Activated naive CD4-positive, alpha-beta T cell treated with anti-CD3 and anti-CD28 coated beads, Interleukin-2, amount 50 U/mL, for 72 hours (primary cell): ENCODE measurements at regions not wholly inside any gene's neighbourhood (a gene's known extent, or its start where the extent isn't known, plus 50 kb on each side); places are given as distances from the start of the nearest gene placed in this dataset.

Experiments used
- ATAC-seq, 2 donors: fragments of 150-1000 bp; cut with Tn5 transposase; 2 replicates each; pipeline ENCODE4 v1.10.0; 2021; ENCODE audit warnings: mild to moderate bottlenecking in 2 of 2, moderate library complexity in 2 of 2
- DNase-seq, 2 donors: peaks; one replicate each; pipeline ENCODE4 v3.0.0; 2021 to 2022; ENCODE audit warnings: low spot score in 2 of 2
- H3K27ac Mint-ChIP-seq, 2 donors: one replicate each; pipeline ENCODE4 v1.8.0; 2022; ENCODE audit warnings: mild to moderate bottlenecking in 2 of 2, mixed read lengths in 2 of 2
- H3K36me3 Mint-ChIP-seq, 2 donors: one replicate each; pipeline ENCODE4 v1.8.0; 2022; ENCODE audit warnings: mixed read lengths in 2 of 2
- H3K9me3 Mint-ChIP-seq, 2 donors: one replicate each; pipeline ENCODE4 v1.8.0; 2022; ENCODE audit warnings: mixed read lengths in 2 of 2

DNA sequence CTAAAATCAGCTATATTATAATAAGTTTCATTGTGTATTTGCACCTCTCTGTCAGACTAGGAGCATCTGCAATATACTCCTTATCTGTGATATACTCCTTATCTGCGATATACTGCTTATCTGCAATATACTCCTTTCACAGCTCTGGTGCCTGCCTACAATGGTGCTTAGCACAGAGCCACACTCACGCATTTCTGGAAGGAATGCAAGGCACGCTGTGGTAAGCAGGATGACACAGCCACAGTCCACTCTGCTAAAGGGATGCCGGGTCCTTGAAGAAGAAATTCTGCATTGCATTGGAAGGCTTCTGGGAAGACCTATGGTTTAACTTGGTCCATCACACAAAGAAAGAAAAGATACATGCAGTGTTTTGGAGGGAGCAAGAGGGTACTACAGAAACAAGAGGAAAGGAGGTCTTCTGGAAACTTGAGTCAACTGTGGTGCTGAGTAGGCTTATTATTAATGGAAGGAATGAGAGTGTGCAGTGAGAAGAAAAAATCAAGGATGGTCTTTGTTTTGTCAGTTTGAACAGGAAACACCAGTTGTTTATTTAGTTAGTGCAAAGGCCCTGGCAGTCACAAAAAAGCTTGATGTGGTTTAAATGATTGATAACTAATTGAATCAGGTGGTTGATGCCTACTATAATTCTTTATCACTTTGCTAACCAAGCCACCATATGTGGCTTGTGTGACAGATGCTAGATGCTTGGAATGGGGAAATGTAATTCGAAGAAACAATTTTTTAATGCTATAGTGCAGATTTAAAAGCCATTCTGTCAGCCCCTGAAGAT lies 342.3 kb downstream of the GRXCR1 start:
- H3K27ac Mint-ChIP-seq, result no peak overlapping the region
- peaks cover 4 to 6% of the 10 kb centered on the region in 2 donors for H3K9me3 Mint-ChIP-seq
- DNase-seq, result no peak
- ATAC-seq, result no peak
- no peaks in the 10 kb centered on the region for H3K36me3 Mint-ChIP-seq

DNA sequence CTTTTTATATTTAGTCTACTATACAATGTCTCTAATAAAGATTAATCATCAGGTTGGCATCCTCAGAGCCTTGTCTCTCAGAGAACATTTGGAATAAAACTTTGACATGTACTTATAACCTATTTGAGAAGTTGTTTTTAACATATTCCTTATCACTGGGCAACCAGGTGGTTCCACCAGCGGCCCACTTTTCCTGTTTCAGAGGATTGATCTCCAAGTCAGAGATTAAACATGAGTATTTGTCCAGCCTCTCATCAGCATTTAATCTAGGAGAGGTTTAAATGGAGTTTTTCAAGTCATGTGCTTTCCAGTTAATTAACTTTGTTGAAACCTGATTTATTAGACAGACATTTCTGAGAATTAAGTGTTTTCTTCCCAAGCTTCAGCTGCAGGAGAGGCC lies 345.5 kb downstream of the GRXCR1 start:
- ATAC-seq (no peak), DNase-seq (no peak)
- H3K27ac Mint-ChIP-seq, result no peak overlapping the region
- no peaks in the 10 kb centered on the region for H3K36me3 Mint-ChIP-seq
- H3K9me3 Mint-ChIP-seq, result peaks cover 9 to 12% of the 10 kb centered on the region in 2 donors

DNA sequence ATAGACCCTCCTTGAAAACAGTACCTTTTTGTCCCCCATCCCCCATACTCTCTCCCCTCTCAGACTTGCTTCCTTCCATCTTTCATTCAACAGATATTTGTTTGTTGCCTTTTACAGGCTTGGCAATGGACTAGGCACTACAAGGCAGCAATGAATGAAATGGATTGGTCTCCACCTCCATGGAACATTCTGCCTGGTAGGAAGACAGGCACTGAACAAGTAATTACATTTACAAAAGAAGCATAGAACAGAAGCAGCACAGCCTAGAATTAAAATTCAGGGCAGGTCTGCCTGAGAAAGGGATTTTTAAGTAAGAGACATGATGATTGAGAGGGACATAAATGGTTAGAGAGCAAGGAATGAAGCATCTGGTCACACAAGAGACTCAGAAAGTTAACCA lies 346.1 kb downstream of the GRXCR1 start:
- peaks cover 9 to 12% of the 10 kb centered on the region in 2 donors for H3K9me3 Mint-ChIP-seq
- H3K36me3 Mint-ChIP-seq, result no peaks in the 10 kb centered on the region
- DNase-seq (no peak), ATAC-seq (no peak)
- H3K27ac Mint-ChIP-seq, result no peak overlapping the region

DNA sequence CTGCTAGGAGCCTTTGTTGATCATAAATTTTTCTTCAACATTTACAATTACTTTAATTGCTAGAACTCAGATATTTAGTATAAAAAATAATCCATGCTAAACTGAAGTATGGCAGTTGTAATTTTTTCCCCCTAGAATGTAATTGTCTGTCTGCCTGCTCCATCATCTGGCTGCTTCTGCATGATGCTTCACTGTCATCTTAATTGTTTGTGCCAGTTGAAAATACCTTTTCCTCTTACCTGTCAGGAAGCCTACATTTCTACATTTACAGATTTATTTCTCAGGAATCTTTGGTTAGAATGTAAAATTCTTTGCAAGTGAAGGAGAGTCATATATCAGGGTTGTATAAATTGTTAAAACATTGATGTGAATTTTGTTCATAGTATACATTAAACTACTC lies 348.6 kb downstream of the GRXCR1 start:
- ATAC-seq (no peak), DNase-seq (no peak)
- Mint-ChIP-seq H3K9me3 (peaks cover 17 to 18% of the 10 kb centered on the region in 2 donors), H3K36me3 (no peaks in the 10 kb centered on the region), H3K27ac (no peak overlapping the region)

GRCh38 chr4:43242606-43243005 lies 350.1 kb downstream of the GRXCR1 start:
- ATAC-seq (no peak), DNase-seq (no peak)
- H3K27ac Mint-ChIP-seq, result no peak overlapping the region
- no peaks in the 10 kb centered on the region for H3K36me3 Mint-ChIP-seq
- peaks cover 20 to 23% of the 10 kb centered on the region in 2 donors for H3K9me3 Mint-ChIP-seq

- Mint-ChIP-seq H3K9me3 (peaks cover 20 to 23% of the 10 kb centered on the region in 2 donors), H3K27ac (no peak overlapping the region), H3K36me3 (no peaks in the 10 kb centered on the region)
- ATAC-seq (no peak), DNase-seq (no peak)
Measured at GRCh38 chr4:43243433-43244116, 351.1 kb downstream of the GRXCR1 start.

DNA sequence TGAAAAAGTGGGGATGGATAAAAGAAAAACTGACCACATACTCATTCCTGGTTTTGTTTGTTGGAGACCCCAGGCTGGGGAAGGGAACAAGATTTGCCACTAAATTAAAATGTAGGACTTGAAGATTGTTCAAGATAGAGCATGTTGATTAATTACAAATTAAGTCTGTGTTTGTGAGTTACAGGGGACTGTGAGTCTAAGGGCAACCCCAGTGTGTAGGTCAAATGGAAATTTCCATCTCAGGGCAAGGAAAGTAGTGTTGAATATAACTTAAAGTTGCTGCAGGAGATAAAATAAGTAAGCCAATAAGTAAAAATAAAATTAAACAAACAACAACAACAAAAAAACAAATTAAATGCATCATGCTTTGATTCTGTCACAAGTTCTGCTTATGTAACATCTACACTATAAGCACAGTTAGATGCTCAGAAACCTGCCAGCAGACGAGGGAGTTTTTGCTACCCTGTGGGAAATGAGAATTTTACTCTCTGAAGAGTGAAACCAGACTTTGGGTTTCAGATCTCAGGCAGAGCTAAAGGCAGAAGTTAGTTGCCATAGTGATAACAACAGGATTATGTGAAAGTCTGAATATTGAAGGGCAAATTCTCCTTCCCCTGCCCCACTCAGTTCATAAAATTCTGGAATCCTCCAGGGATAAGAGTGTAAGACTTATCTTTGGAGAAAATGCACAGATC lies 352.3 kb downstream of the GRXCR1 start:
- Mint-ChIP-seq H3K9me3 (peaks cover 20 to 26% of the 10 kb centered on the region in 2 donors), H3K36me3 (peaks cover 0 to 4% of the 10 kb centered on the region in 2 donors), H3K27ac (no peak overlapping the region)
- DNase-seq (no peak), ATAC-seq (no peak)

DNA sequence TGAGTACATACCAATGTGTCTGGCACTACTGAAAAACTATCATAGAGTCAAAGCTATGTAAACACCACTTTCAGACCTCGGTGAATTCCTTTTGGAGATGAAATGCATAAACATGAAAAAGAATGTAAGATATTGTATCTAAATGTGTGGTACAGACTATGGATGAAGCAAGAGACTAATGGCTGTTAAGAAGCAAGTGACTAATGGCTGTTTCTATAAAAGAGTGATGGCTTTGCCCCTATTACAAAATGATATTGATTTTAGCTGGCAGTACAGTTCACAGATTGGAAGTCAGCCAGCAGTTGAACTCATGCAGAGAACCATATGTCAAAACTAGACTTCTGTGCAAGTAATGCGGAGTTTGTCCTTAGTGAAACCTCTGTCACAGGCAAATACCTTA lies 359.3 kb downstream of the GRXCR1 start:
- peaks cover 22 to 24% of the 10 kb centered on the region in 2 donors for H3K9me3 Mint-ChIP-seq
- ATAC-seq, result no peak

GRCh38 chr4:43253541-43253940 lies 361.0 kb downstream of the GRXCR1 start:
- peaks cover 0 to 4% of the 10 kb centered on the region in 2 donors for H3K36me3 Mint-ChIP-seq
- no peak for DNase-seq
- H3K27ac Mint-ChIP-seq, result no peak overlapping the region
- H3K9me3 Mint-ChIP-seq, result peaks cover 27 to 31% of the 10 kb centered on the region in 2 donors
- no peak for ATAC-seq

More for the DNA sequence above, 359.3 kb downstream of the GRXCR1 start:
- Mint-ChIP-seq H3K36me3 (peaks cover 0 to 4% of the 10 kb centered on the region in 2 donors), H3K27ac (no peak overlapping the region)
- DNase-seq, result no peak

- Mint-ChIP-seq H3K36me3 (no peaks in the 10 kb centered on the region), H3K27ac (no peak overlapping the region), H3K9me3 (peaks cover 16 to 25% of the 10 kb centered on the region in 2 donors)
- DNase-seq (no peak), ATAC-seq (no peak)
Measured at GRCh38 chr4:43264730-43265129, 372.2 kb downstream of the GRXCR1 start.

DNA sequence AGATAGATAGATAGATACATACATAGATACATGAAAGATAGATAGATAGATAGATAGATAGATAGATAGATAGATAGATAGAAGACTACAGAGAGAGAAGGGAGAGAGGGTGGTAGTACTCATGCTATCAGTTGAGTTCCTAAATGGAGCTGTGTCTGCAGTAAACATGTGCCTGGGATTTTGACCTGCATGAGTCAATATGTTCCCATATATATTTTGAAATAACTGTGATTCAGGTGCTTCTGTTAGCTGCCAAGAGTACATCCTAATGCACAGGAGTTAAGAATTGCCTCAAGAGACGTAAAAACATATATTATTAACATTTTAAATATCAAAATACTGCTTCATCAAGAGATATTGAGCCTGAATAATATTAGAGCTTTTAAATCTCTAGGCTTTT lies 379.4 kb downstream of the GRXCR1 start:
- H3K36me3 Mint-ChIP-seq, result peaks cover 0 to 7% of the 10 kb centered on the region in 2 donors
- DNase-seq, result no peak
- no peak for ATAC-seq
- H3K9me3 Mint-ChIP-seq, result peaks cover 18 to 21% of the 10 kb centered on the region in 2 donors
- H3K27ac Mint-ChIP-seq, result no peak overlapping the region

GRCh38 chr4:43274376-43274775 lies 381.9 kb downstream of the GRXCR1 start:
- Mint-ChIP-seq H3K36me3 (peaks cover 0 to 7% of the 10 kb centered on the region in 2 donors), H3K27ac (no peak overlapping the region), H3K9me3 (peaks cover 11 to 12% of the 10 kb centered on the region in 2 donors)
- no peak for DNase-seq
- no peak for ATAC-seq

GRCh38 chr4:43275779-43276178 lies 383.3 kb downstream of the GRXCR1 start:
- H3K27ac Mint-ChIP-seq, result no peak overlapping the region
- peaks cover 12% of the 10 kb centered on the region in 2 donors for H3K9me3 Mint-ChIP-seq
- peaks cover 0 to 7% of the 10 kb centered on the region in 2 donors for H3K36me3 Mint-ChIP-seq
- DNase-seq, result no peak
- ATAC-seq, result no peak

DNA sequence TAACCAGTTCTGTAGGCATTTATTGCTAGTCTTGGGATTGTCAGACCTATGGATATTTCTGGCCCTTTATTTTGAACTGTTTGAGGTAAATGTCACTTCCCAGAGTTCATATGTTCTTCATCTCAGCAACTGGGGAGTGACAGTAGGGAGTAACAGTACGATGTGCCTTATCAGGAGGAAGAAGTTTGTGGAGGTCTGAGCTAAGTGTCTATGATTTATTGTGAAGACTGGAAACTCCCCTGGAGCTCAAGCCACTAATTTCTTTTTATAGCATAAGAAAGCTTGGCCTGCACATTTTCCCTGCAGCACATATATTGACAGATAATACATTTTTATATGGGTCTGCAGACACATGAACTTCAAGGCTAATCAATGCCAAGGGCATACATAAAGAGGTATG lies 383.8 kb downstream of the GRXCR1 start:
- peaks cover 0 to 7% of the 10 kb centered on the region in 2 donors for H3K36me3 Mint-ChIP-seq
- DNase-seq (no peak), ATAC-seq (no peak)
- peaks cover 12 to 17% of the 10 kb centered on the region in 2 donors for H3K9me3 Mint-ChIP-seq
- H3K27ac Mint-ChIP-seq, result no peak overlapping the region

DNA sequence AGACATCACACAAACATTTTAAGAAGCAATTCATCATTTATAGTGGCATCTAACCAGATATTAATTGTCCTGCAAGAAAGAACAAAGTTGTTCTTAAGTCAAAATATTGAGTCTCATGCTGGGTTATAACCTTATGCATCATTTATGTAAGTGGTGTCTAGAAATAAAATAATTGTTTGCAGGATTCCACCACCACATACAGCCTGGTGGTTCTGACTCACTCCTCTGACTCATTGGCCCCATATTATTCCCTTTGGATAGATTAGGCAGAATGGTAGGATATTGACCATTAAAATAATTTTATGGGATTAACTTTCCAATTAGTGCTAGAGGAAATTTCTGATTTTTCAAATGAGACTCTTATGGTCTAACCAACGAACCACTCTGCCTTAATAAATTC lies 384.5 kb downstream of the GRXCR1 start:
- H3K36me3 Mint-ChIP-seq, result peaks cover 0 to 7% of the 10 kb centered on the region in 2 donors
- DNase-seq, result no peak
- no peak overlapping the region for H3K27ac Mint-ChIP-seq
- no peak for ATAC-seq
- H3K9me3 Mint-ChIP-seq, result peaks cover 7 to 16% of the 10 kb centered on the region in 2 donors

DNA sequence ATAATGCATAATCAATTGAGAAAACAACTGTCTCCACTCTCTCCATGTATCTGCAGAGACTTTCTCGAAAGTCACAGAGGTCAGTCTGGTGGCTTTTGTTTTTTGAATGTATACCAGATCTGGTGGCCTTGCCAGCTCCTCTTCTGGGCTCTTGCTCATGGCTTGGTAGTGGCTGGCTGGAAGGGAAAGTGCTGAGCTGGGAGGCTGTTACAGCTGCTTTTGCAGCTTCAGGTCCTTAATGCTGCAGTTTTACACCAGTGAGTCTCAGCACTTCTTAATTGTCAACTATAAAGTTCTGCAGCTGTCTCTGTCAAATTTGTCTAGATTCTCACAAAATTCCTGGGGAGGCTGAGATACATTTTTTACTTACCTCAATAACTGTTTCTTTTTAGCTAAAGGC lies 390.0 kb downstream of the GRXCR1 start:
- ATAC-seq (no peak), DNase-seq (no peak)
- no peaks in the 10 kb centered on the region for H3K36me3 Mint-ChIP-seq
- no peak overlapping the region for H3K27ac Mint-ChIP-seq
- peaks cover 0 to 9% of the 10 kb centered on the region in 2 donors for H3K9me3 Mint-ChIP-seq

- no peak for ATAC-seq
Measured at GRCh38 chr4:43286137-43286536, 393.6 kb downstream of the GRXCR1 start.

More at GRCh38 chr4:43286137-43286536, 393.6 kb downstream of the GRXCR1 start:
- Mint-ChIP-seq H3K9me3 (peaks cover 0 to 5% of the 10 kb centered on the region in 2 donors), H3K36me3 (no peaks in the 10 kb centered on the region), H3K27ac (no peak overlapping the region)
- no peak for DNase-seq
